ENCODE measurements at regions not wholly inside any gene's neighbourhood (a gene's known extent, or its start where the extent isn't known, plus 50 kb on each side); places are given as distances from the start of the nearest gene placed in this dataset.

GRCh38 chr13:69545551-69545950, 562.1 kb upstream of the ATXN8OS start:
- no peak for TF ChIP-seq CTCF (IDR thresholded peaks at IDR 0.05; ENCODE audit: control extremely low read depth, extremely low read depth, low read depth, missing control alignments)
- ChIA-PET POLR2A (no interaction called here), CTCF (no interaction called here)
- no peak for DNase-seq (ENCODE audit: extremely low spot score)

- no peak for DNase-seq (ENCODE audit: extremely low spot score)
- CTCF ChIA-PET: interaction anchor here (1.1 to 1.4 kb wide), 3 partner anchors 10 to 22 kb away, joined by 3 read pairs; no protein-coding TSS in a partner anchor
- no peak for TF ChIP-seq CTCF (IDR thresholded peaks at IDR 0.05; ENCODE audit: control extremely low read depth, extremely low read depth, low read depth, missing control alignments)
- POLR2A ChIA-PET: no interaction called here
These were observed 583.0 kb upstream of the ATXN8OS start for GRCh38 chr13:69524459-69525150.

- no peak for DNase-seq (ENCODE audit: extremely low spot score)
- POLR2A ChIA-PET: no interaction called here
- no peak for TF ChIP-seq CTCF (IDR thresholded peaks at IDR 0.05; ENCODE audit: control extremely low read depth, extremely low read depth, low read depth, missing control alignments)
- CTCF ChIA-PET: no interaction called here
These were observed 610.6 kb upstream of the ATXN8OS start for GRCh38 chr13:69496981-69497380.

DNA sequence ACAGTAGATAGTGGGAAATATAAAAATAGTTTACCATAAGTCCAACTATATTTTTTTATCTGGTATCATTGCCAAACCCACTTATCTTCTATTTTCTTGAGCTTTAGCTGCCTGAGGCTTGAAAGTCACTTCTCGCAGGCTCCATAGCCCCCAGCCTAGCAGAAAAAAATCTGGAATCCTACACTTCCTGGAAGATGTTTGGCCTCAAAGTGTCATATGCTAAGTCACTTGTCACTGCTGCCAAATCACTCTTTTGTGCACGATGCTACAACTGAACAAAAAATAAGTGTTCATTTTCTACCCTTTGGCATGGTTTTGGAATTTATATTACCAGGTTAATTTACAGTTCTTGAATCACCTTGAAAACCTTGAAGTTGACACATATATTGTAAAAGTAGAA, 612.5 kb upstream of the ATXN8OS start:
- POLR2A ChIA-PET: no interaction called here
- no peak for TF ChIP-seq CTCF (IDR thresholded peaks at IDR 0.05; ENCODE audit: control extremely low read depth, extremely low read depth, low read depth, missing control alignments)
- DNase-seq (ENCODE audit: extremely low spot score): no peak
- CTCF ChIA-PET: no interaction called here

DNA sequence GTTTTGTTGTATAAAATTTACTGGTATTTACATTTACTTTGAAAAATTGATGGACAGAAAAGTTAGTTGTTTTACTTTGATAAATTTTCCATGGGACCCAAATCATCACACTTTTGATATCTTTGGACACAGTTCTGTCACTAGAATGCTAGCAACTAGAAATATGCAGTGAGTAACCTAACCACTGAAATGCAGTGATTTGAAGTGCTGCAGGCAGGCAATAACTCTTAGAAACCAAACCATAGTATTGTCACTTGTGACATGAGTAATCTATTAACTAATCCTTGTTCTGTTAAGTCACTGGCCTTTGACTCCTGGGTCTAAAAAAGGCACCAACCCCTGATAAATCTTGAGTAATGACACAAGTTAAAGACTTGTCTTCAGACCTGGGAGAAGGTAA, 620.0 kb upstream of the ATXN8OS start:
- ChIA-PET CTCF (no interaction called here), POLR2A (no interaction called here)
- no peak for DNase-seq (ENCODE audit: extremely low spot score)
- no peak for TF ChIP-seq CTCF (IDR thresholded peaks at IDR 0.05; ENCODE audit: control extremely low read depth, extremely low read depth, low read depth, missing control alignments)

DNA sequence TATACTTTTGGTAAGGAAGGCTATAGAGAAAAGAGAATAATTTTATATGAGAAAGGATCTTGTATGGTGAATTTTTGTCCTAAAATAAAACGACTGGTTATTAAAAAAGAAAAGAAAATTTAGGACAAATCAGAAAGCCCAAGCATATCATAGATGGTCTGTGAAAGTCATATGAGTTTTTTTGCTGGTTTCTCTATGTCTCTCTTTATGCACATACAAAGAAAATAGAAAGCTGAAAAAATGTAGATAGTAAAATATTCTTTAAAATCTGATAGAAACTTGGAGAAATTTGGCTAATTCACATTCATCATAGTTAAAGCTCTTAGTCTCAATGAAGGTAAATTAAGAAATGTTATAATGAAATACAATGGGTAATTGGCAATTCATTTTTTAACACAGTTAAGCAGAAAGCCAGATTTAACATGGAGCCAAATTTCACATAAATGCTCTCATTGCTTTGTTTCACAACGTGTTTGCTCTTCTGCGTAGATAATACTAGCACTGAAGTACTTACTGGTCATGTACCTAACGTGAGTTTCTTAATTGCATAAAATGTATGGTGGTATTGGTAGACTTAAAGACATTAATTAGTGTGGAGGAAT, 621.5 kb upstream of the ATXN8OS start:
- no peak for DNase-seq (ENCODE audit: extremely low spot score)
- CTCF ChIA-PET: no interaction called here
- no peak for TF ChIP-seq CTCF (IDR thresholded peaks at IDR 0.05; ENCODE audit: control extremely low read depth, extremely low read depth, low read depth, missing control alignments)
- POLR2A ChIA-PET: no interaction called here

Measured in GM10248 (cell line).